ENCODE measurements at regions not wholly inside any gene's neighbourhood (a gene's known extent, or its start where the extent isn't known, plus 50 kb on each side); places are given as distances from the start of the nearest gene placed in this dataset.

- intact Hi-C loops (cut with micrococcal nuclease; ENCODE audit: unreplicated experiment), result no loop called here
- CTCF ChIA-PET, result no interaction called here
Observed at GRCh38 chr1:163876546-163876945, 554.8 kb downstream of the NUF2 start.

DNA sequence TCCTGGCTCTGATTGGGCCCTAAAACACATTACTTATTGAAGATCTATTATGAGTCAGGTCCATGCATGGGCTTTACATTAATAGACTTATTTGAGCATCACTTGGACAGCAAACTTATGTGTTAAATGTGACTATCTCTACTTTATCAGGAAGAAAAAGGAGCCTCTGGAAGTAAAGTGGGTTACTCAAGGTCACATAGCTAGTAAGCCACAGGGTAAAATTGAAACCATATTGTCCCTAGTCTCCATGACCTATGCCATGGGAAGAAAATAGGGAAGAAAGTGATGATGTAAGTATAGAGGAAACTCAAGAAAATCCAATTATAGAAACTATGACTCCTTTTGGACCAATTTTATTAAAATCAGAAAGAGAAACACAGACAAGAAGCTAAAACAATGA lies 555.3 kb downstream of the NUF2 start:
- H3K27ac ChIP-seq (ENCODE audit: low read depth, low read length, poor library complexity, severe bottlenecking), result no peak overlapping the region
- H3K4me1 ChIP-seq (ENCODE audit: insufficient read depth, low read length, poor library complexity, severe bottlenecking), result peaks cover 24% of the 10 kb centered on the region
- intact Hi-C loops (cut with micrococcal nuclease; ENCODE audit: unreplicated experiment), result no loop called here
- BruUV-seq (replicated peaks), result no TSS peak
- peak; percentile 9 for DNase-seq (ENCODE audit: low spot score)
- no peaks in the 10 kb centered on the region for H3K36me3 ChIP-seq (ENCODE audit: insufficient read depth, low read length, poor library complexity, severe bottlenecking)
- no peaks in the 10 kb centered on the region for H3K9me3 ChIP-seq (ENCODE audit: low read depth, low read length, poor library complexity, severe bottlenecking)
- H3K27me3 ChIP-seq (replicated peaks; ENCODE audit: insufficient read depth, low read depth, low read length, poor library complexity), result no peaks in the 10 kb centered on the region
- ChIA-PET CTCF (no interaction called here), POLR2A (ENCODE audit: low non-redundant PET) (no interaction called here)
- no peak overlapping the region for H3K4me3 ChIP-seq (ENCODE audit: low read depth, low read length, poor library complexity, severe bottlenecking)
- TF ChIP-seq EZH2 (IDR thresholded peaks at IDR 0.05; ENCODE audit: borderline replicate concordance, low read depth, low read length, poor library complexity, severe bottlenecking) (no peak), CTCF (conservative IDR thresholded peaks at IDR 0.05; ENCODE audit: low read depth, low read length) (no peak)

More at GRCh38 chr1:163876546-163876945, 554.8 kb downstream of the NUF2 start:
- TF ChIP-seq CTCF (conservative IDR thresholded peaks at IDR 0.05; ENCODE audit: low read depth, low read length) (no peak), EZH2 (IDR thresholded peaks at IDR 0.05; ENCODE audit: borderline replicate concordance, low read depth, low read length, poor library complexity, severe bottlenecking) (no peak)
- no TSS peak for BruUV-seq (replicated peaks)
- POLR2A ChIA-PET (ENCODE audit: low non-redundant PET), result no interaction called here
- Histone ChIP-seq H3K36me3 (ENCODE audit: insufficient read depth, low read length, poor library complexity, severe bottlenecking) (no peaks in the 10 kb centered on the region), H3K9me3 (ENCODE audit: low read depth, low read length, poor library complexity, severe bottlenecking) (no peaks in the 10 kb centered on the region), H3K27ac (ENCODE audit: low read depth, low read length, poor library complexity, severe bottlenecking) (no peak overlapping the region), H3K27me3 (replicated peaks; ENCODE audit: insufficient read depth, low read depth, low read length, poor library complexity) (no peaks in the 10 kb centered on the region), H3K4me1 (ENCODE audit: insufficient read depth, low read length, poor library complexity, severe bottlenecking) (peaks cover 24% of the 10 kb centered on the region), H3K4me3 (ENCODE audit: low read depth, low read length, poor library complexity, severe bottlenecking) (no peak overlapping the region)
- no peak for DNase-seq (ENCODE audit: low spot score)

- TF ChIP-seq EZH2 (IDR thresholded peaks at IDR 0.05; ENCODE audit: borderline replicate concordance, low read depth, low read length, poor library complexity, severe bottlenecking), result no peak
- TF ChIP-seq CTCF (conservative IDR thresholded peaks at IDR 0.05; ENCODE audit: low read depth, low read length), result no peak
- no peak for DNase-seq (ENCODE audit: low spot score)
- H3K36me3 ChIP-seq (ENCODE audit: insufficient read depth, low read length, poor library complexity, severe bottlenecking), result no peaks in the 10 kb centered on the region
- H3K4me1 ChIP-seq (ENCODE audit: insufficient read depth, low read length, poor library complexity, severe bottlenecking), result no peaks in the 10 kb centered on the region
- BruUV-seq (replicated peaks), result no TSS peak
- ChIA-PET POLR2A (ENCODE audit: low non-redundant PET) (no interaction called here), CTCF (interaction anchor here (0.6 kb wide), 1 partner anchor 1048 kb away, joined by 4 read pairs; no protein-coding TSS in a partner anchor)
- no peaks in the 10 kb centered on the region for H3K9me3 ChIP-seq (ENCODE audit: low read depth, low read length, poor library complexity, severe bottlenecking)
- H3K27me3 ChIP-seq (replicated peaks; ENCODE audit: insufficient read depth, low read depth, low read length, poor library complexity), result no peaks in the 10 kb centered on the region
- H3K27ac ChIP-seq (ENCODE audit: low read depth, low read length, poor library complexity, severe bottlenecking), result no peak overlapping the region
- no peak overlapping the region for H3K4me3 ChIP-seq (ENCODE audit: low read depth, low read length, poor library complexity, severe bottlenecking)
- intact Hi-C loops (cut with micrococcal nuclease; ENCODE audit: unreplicated experiment), result no loop called here
Observed at GRCh38 chr1:163885510-163885909, 563.8 kb downstream of the NUF2 start.
